Endothelial cell of umbilical vein (primary cell): ENCODE measurements at regions not wholly inside any gene's neighbourhood (a gene's known extent, or its start where the extent isn't known, plus 50 kb on each side); places are given as distances from the start of the nearest gene placed in this dataset.

ENCODE experiments used
- CTCF ChIP-seq, 2 donors: IDR thresholded peaks; 1 replicate in 1 of 2; 2 replicates in 1 of 2; pipeline ENCODE4 v1.5.1; 2011; ENCODE audit warnings: low read length in 2 of 2, mild to moderate bottlenecking in 2 of 2, moderate library complexity in 2 of 2, control low read depth in 1 of 2, inconsistent platforms in 1 of 2, low read depth in 1 of 2; ENCODE audit not compliant: insufficient read depth in 1 of 2; ENCODE audit errors: extremely low read depth in 1 of 2
- EZH2 ChIP-seq: IDR thresholded peaks from 2 replicates; pipeline ENCODE4 v1.6.1; 2012; ENCODE audit warnings: borderline replicate concordance, low read depth, mild to moderate bottlenecking, moderate library complexity, low read length, inconsistent platforms; ENCODE audit not compliant: severe bottlenecking
- FOS ChIP-seq: IDR thresholded peaks from 2 replicates; pipeline ENCODE4 v1.6.1; 2011; ENCODE audit warnings: mild to moderate bottlenecking, low read length, moderate library complexity, borderline replicate concordance; ENCODE audit not compliant: insufficient read depth
- GATA2 ChIP-seq: IDR thresholded peaks from 2 replicates; pipeline ENCODE4 v1.7.0; 2011; ENCODE audit warnings: low read depth, mild to moderate bottlenecking, moderate library complexity, mixed read lengths, low read length; ENCODE audit not compliant: insufficient read length, insufficient read depth
- MAX ChIP-seq: IDR thresholded peaks from 2 replicates; pipeline ENCODE4 v1.6.1; 2011; ENCODE audit not compliant: insufficient read depth, insufficient read length
- MYC ChIP-seq: IDR thresholded peaks from one replicate; pipeline ENCODE4 v1.6.1; 2011; ENCODE audit warnings: mild to moderate bottlenecking, low read depth, low read length
- POLR2A ChIP-seq: IDR thresholded peaks from 2 replicates; pipeline ENCODE4 v1.6.1; 2012; ENCODE audit warnings: low read depth, mild to moderate bottlenecking, control low read depth, low read length
- POLR2AphosphoS5 ChIP-seq: IDR thresholded peaks from 2 replicates; pipeline ENCODE4 v1.6.1; 2012; ENCODE audit warnings: low read depth, mild to moderate bottlenecking, control low read depth, low read length, moderate library complexity; ENCODE audit not compliant: insufficient read depth

GRCh38 chrX:42420426-42420825 is 357.5 kb downstream of the PPP1R2C start:
- TF ChIP-seq CTCF (IDR thresholded peaks at IDR 0.05; ENCODE audit: extremely low read depth in 1 of 2, insufficient read depth in 1 of 2, low read depth in 1 of 2, low read length in 2 of 2) (no peak), POLR2A (no peak), MAX (no peak), POLR2AphosphoS5 (no peak), FOS (no peak), MYC (no peak), EZH2 (no peak), GATA2 (no peak)
